K562 (cell line): ENCODE measurements at regions not wholly inside any gene's neighbourhood (a gene's known extent, or its start where the extent isn't known, plus 50 kb on each side); places are given as distances from the start of the nearest gene placed in this dataset.

Experiments
- ATAC-seq: fragments of 200-7000 bp; cut with Tn5 transposase; 3 replicates; pipeline ENCODE4 v1.9.1; 2020; ENCODE audit warnings: moderate library complexity
- BruUV-seq: library from RNA; stranded (reverse); fragments of 400-500 nt; replicated peaks from 2 replicates; lab custom pipeline; 2021; lab: Mats Ljungman, UMichigan
- CTCF ChIA-PET: fragments of 300-600 bp; formaldehyde crosslinking; extraction: SDS; loops from one replicate; lab custom pipeline; 2021; ENCODE audit warnings: low intra/inter-chr PET ratio; lab: Yijun Ruan, JAX
- POLR2A ChIA-PET: fragments of 300-600, 350-650 bp; sonication (Branson Sonifier 250); formaldehyde crosslinking; extraction: SDS; loops from one replicate; lab custom pipeline; 2021; ENCODE audit warnings: antibody characterized with exemption, inconsistent platforms; lab: Yijun Ruan, JAX
- DNase-seq, 4 experiments: peaks; one replicate each; pipeline versions ENCODE4 v3.0.0 to v3.0.0-alpha.2; 2011 to 2018; ENCODE audit warnings: low spot score in 3 of 4, mixed read lengths in 3 of 4; ENCODE audit errors: extremely low read depth in 1 of 4
- FAIRE-seq: peaks from 2 replicates; lab custom pipeline; 2011; peaks lifted over from hg19 to GRCh38; lab: Jason Lieb, UNC
- H2AFZ ChIP-seq: 2 replicates; pipeline ENCODE4 v1.6.0; 2011; ENCODE audit warnings: low read depth, low read length, control low read depth, inconsistent platforms
- H3K27ac ChIP-seq: fragments of 200-600 bp; 3 replicates; pipeline ENCODE4 v1.8.0; 2011; ENCODE audit warnings: low read depth, mild to moderate bottlenecking, control low read depth, inconsistent platforms, low read length, moderate library complexity, mixed read lengths; ENCODE audit errors: extremely low read depth
- H3K27me3 ChIP-seq, 2 experiments: fragments of 300-600 bp in 1 of 2; 2 replicates in 1 of 2; 3 replicates in 1 of 2; pipeline versions ENCODE4 v1.6.0 to v1.8.0; 2011; ENCODE audit warnings: inconsistent platforms in 2 of 2, low read length in 2 of 2, mild to moderate bottlenecking in 1 of 2, mixed read lengths in 1 of 2, moderate library complexity in 1 of 2; ENCODE audit not compliant: control insufficient read depth in 2 of 2, insufficient read depth in 2 of 2
- H3K36me3 ChIP-seq: fragments of 300-600 bp; 3 replicates; pipeline ENCODE4 v1.8.0; 2011; ENCODE audit warnings: mild to moderate bottlenecking, low read length, inconsistent platforms; ENCODE audit not compliant: control insufficient read depth, insufficient read depth
- H3K4me1 ChIP-seq, 2 experiments: fragments of 200-600 bp in 1 of 2; replicated peaks in 1 of 2; 2 replicates in 1 of 2; 3 replicates in 1 of 2; pipeline versions ENCODE4 v1.5.1 to v1.8.0; 2011; ENCODE audit warnings: inconsistent platforms in 2 of 2, low read length in 2 of 2, mild to moderate bottlenecking in 1 of 2, mixed read lengths in 1 of 2, moderate library complexity in 1 of 2; ENCODE audit not compliant: control insufficient read depth in 2 of 2, insufficient read depth in 2 of 2
- H3K4me2 ChIP-seq: 2 replicates; pipeline ENCODE4 v1.6.1; 2011; ENCODE audit warnings: low read length, control low read depth, inconsistent platforms, mixed read lengths; ENCODE audit not compliant: insufficient read depth
- H3K4me3 ChIP-seq: fragments of 200-600 bp; sonication (generic), shearing (Covaris generic); 2 replicates; pipeline ENCODE4 v1.5.1; 2016; ENCODE audit warnings: control low read depth, inconsistent platforms
- H3K79me2 ChIP-seq: fragments of 200-600 bp; 3 replicates; pipeline ENCODE4 v1.8.0; 2011; ENCODE audit warnings: low read length, inconsistent platforms; ENCODE audit not compliant: control insufficient read depth, insufficient read depth
- H3K9ac ChIP-seq, 2 experiments: 2 replicates each; pipeline versions ENCODE4 v1.6.0 to v1.6.1; 2011; ENCODE audit warnings: low read depth in 2 of 2, low read length in 2 of 2, control low read depth in 1 of 2, inconsistent platforms in 1 of 2, mild to moderate bottlenecking in 1 of 2, mixed read lengths in 1 of 2; ENCODE audit not compliant: insufficient read depth in 1 of 2
- H3K9me1 ChIP-seq: one replicate; pipeline ENCODE4 v1.6.0; 2011; ENCODE audit warnings: inconsistent platforms, mild to moderate bottlenecking, low read length, moderate library complexity; ENCODE audit not compliant: control insufficient read depth, insufficient read depth
- H3K9me3 ChIP-seq: replicated peaks from 2 replicates; pipeline ENCODE4 v1.5.1; 2011; ENCODE audit warnings: low read depth, low read length, inconsistent platforms; ENCODE audit not compliant: control insufficient read depth, insufficient read depth
- H4K20me1 ChIP-seq: replicated peaks from 2 replicates; pipeline ENCODE4 v1.6.1; 2011; ENCODE audit warnings: low read length, inconsistent platforms, mixed read lengths; ENCODE audit not compliant: control insufficient read depth, insufficient read depth
- HMBOX1 ChIP-seq: sonication (generic); IDR thresholded peaks from 2 replicates; pipeline ENCODE4 v1.6.1; 2016
- HOMEZ ChIP-seq: fragments of 250-450 bp; sonication (Bioruptor Pico); IDR thresholded peaks from 2 replicates; pipeline ENCODE4 v1.4.0; 2020; ENCODE audit warnings: mild to moderate bottlenecking, moderate library complexity
- MED1 ChIP-seq: sonication (generic); formaldehyde crosslinking; IDR thresholded peaks from 2 replicates; pipeline ENCODE4 v1.8.1; 2023; ENCODE audit warnings: missing genetic modification reagents, borderline replicate concordance
- MNT ChIP-seq, 2 experiments: fragments of 450-650 bp; conservative IDR thresholded peaks; 2 replicates each; pipeline ENCODE4 v1.6.1; 2017; ENCODE audit warnings: mild to moderate bottlenecking in 2 of 2, moderate library complexity in 2 of 2
- PHB2 ChIP-seq: fragments of 450-650 bp; IDR thresholded peaks from 2 replicates; pipeline ENCODE4 v1.6.1; 2017; ENCODE audit warnings: low read depth
- RBM14 ChIP-seq: fragments of 200-400 bp; formaldehyde crosslinking; IDR thresholded peaks from 2 replicates; pipeline ENCODE4 v1.6.1; 2018; ENCODE audit warnings: low read depth, mild to moderate bottlenecking, low read length, moderate library complexity, borderline replicate concordance; ENCODE audit not compliant: insufficient read depth
- SAFB2 ChIP-seq: fragments of 200-400 bp; formaldehyde crosslinking; IDR thresholded peaks from 2 replicates; pipeline ENCODE4 v1.6.1; 2018; ENCODE audit warnings: borderline replicate concordance, low read length, low read depth, moderate library complexity; ENCODE audit not compliant: severe bottlenecking
- SIN3B ChIP-seq: fragments of 450-650 bp; IDR thresholded peaks from 2 replicates; pipeline ENCODE4 v1.6.1; 2017; ENCODE audit warnings: low read depth, mild to moderate bottlenecking, moderate library complexity
- SRSF9 ChIP-seq: fragments of 200-400 bp; formaldehyde crosslinking; IDR thresholded peaks from 2 replicates; pipeline ENCODE4 v1.6.1; 2017; ENCODE audit warnings: low read depth, low read length, borderline replicate concordance
- TRIM28 ChIP-seq: fragments of 450-650 bp; IDR thresholded peaks from 2 replicates; pipeline ENCODE4 v1.6.1; 2017
- ZNF507 ChIP-seq: conservative IDR thresholded peaks from 2 replicates; pipeline ENCODE4 v1.6.1; 2017; ENCODE audit warnings: missing genetic modification characterization, missing compliant biosample characterization
- ZNF695 ChIP-seq: fragments of 450-650 bp; formaldehyde crosslinking; IDR thresholded peaks from 2 replicates; pipeline ENCODE4 v1.4.0; 2020; ENCODE audit warnings: mild to moderate bottlenecking, moderate library complexity
- ZSCAN32 ChIP-seq: fragments of 450-650 bp; formaldehyde crosslinking; IDR thresholded peaks from 2 replicates; pipeline ENCODE4 v1.4.0; 2020; ENCODE audit warnings: mild to moderate bottlenecking, moderate library complexity
- WGBS: fragments of 100-300 bp; shearing (Covaris generic); methylation state at CpG from one replicate; pipeline ENCODE4 v1.1.6; 2016; ENCODE audit warnings: low coverage, mixed read lengths; ENCODE audit not compliant: insufficient coverage; ENCODE audit errors: missing lambda C conversion rate; 5-methylcytosine and 5-hydroxymethylcytosine counted together
- in situ Hi-C: fragments of 300-500 bp; cut with MboI; formaldehyde crosslinking; loops from 4 replicates; pipeline ENCODE4 v1.15.0; 2018; ENCODE audit warnings: inconsistent platforms, mixed read lengths
- intact Hi-C: fragments of 100-400 bp; cut with micrococcal nuclease; formaldehyde crosslinking; loops from 2 replicates; pipeline ENCODE4 v1.14.2; 2022

GRCh38 chr15:22228101-22228762, 147.9 kb downstream of the OR4M2 start:
- H3K27ac ChIP-seq, result no peak overlapping the region
- peaks cover 4% of the 10 kb centered on the region in 2 experiments; a peak in 3 of 5 replicates for H3K27me3 ChIP-seq
- ChIA-PET POLR2A (no interaction called here), CTCF (no interaction called here)
- intact Hi-C loops, result no loop called here
- DNase-seq (no peak), FAIRE-seq (no peak), ATAC-seq (no peak)
- no peak overlapping the region for H3K4me3 ChIP-seq
- H3K9me1 ChIP-seq, result no peaks in the 10 kb centered on the region
- no peaks in the 10 kb centered on the region for H3K36me3 ChIP-seq
- no peak overlapping the region for H3K9ac ChIP-seq
- H3K9me3 ChIP-seq, result no peaks in the 10 kb centered on the region; the same call in 1 of the 2 replicates
- TF ChIP-seq TRIM28 (no peak), SAFB2 (no peak), ZNF695 (CRISPR knock-in tag) (no peak), SIN3B (no peak), RBM14 (no peak), MED1 (no peak), HMBOX1 (no peak), ZSCAN32 (no peak), MNT (conservative IDR thresholded peaks at IDR 0.05) (no peak), HOMEZ (CRISPR knock-in tag) (no peak), PHB2 (no peak), SRSF9 (no peak), ZNF507 (tag) (no peak)
- H4K20me1 ChIP-seq, result no peaks in the 10 kb centered on the region; the same call in 1 of the 2 replicates
- H3K79me2 ChIP-seq, result no peaks in the 10 kb centered on the region
- BruUV-seq, result no TSS peak
- WGBS, result 0% methylated on average over 9 of the region's 9 CpGs
- H3K4me2 ChIP-seq, result no peak overlapping the region
- H3K4me1 ChIP-seq, result no peaks in the 10 kb centered on the region
- no peak overlapping the region for H2AFZ ChIP-seq
- in situ Hi-C loops, result loop anchor here (5.0 to 25.0 kb wide), 2 partner anchors 456 to 1441 kb away; no protein-coding TSS in a partner anchor
